Lower leg skin (tissue), 3 donors: ENCODE measurements at regions not wholly inside any gene's neighbourhood (a gene's known extent, or its start where the extent isn't known, plus 50 kb on each side); places are given as distances from the start of the nearest gene placed in this dataset.

ENCODE experiments used
- POLR2A ChIP-seq, 2 donors: fragments of 450-650 bp; IDR thresholded peaks; one replicate each; pipeline ENCODE4 v1.6.1; 2016 to 2017; ENCODE audit warnings: antibody characterized with exemption in 2 of 2, mild to moderate bottlenecking in 1 of 2, moderate library complexity in 1 of 2
- TF ChIP-seq, protein P1 (sequence below), 3 donors: fragments of 450-650 bp; IDR thresholded peaks; one replicate each; pipeline ENCODE4 v1.5.1; 2016; ENCODE audit warnings: antibody characterized with exemption in 3 of 3, mild to moderate bottlenecking in 3 of 3, moderate library complexity in 2 of 3

DNA sequence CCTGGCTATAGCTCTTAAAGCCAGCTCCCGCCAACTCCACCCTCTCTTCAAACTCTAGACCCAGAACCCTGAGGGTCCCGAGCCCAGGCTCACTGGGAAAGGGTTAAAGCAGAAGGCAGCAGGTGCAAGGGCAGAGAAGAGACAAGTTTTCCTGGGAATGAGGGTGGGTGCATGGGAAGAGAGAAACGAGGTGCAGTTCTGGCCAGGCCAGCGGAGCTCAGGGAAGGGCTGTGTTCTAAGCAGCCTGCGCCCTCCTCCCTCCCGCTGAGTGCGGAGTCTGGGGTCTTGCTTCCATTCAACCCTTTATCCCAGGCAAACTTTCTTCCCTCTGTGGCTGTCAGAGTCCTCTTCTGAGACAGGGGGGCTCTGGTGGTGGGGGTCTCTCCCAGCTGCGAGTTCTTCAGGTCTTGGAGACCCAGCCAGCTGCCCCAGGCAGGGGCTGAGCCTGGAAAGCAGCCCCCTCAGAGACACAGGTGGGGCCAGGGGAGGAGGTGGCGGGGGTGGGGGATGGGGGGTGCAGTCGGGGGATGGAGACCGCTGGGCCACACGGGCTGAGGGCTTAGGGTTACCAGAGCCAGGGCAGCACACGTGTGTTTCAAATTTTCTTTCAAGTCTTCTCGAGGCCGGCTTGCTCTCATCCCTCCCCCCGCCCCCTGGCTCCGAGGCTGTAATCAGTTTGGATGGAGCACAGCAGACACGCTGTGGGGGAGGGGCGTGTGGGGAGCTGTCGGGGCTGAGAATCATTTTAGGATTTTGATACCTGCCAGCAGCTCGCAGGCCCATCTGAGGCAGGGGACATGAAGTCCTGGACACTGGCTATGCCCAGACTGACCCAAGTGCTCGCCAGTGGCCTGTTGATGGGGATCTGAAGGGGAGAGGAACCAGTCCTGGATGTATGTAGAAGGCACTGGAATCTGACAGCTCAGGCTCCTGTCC, 169.6 kb upstream of the SMIM23 start:
- TF ChIP-seq, protein P1, sequence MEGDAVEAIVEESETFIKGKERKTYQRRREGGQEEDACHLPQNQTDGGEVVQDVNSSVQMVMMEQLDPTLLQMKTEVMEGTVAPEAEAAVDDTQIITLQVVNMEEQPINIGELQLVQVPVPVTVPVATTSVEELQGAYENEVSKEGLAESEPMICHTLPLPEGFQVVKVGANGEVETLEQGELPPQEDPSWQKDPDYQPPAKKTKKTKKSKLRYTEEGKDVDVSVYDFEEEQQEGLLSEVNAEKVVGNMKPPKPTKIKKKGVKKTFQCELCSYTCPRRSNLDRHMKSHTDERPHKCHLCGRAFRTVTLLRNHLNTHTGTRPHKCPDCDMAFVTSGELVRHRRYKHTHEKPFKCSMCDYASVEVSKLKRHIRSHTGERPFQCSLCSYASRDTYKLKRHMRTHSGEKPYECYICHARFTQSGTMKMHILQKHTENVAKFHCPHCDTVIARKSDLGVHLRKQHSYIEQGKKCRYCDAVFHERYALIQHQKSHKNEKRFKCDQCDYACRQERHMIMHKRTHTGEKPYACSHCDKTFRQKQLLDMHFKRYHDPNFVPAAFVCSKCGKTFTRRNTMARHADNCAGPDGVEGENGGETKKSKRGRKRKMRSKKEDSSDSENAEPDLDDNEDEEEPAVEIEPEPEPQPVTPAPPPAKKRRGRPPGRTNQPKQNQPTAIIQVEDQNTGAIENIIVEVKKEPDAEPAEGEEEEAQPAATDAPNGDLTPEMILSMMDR (IDR thresholded peaks at IDR 0.05) = no peak
- TF ChIP-seq POLR2A (IDR thresholded peaks at IDR 0.05) = no peak
